HL-60 (cell line): ENCODE measurements at regions not wholly inside any gene's neighbourhood (a gene's known extent, or its start where the extent isn't known, plus 50 kb on each side); places are given as distances from the start of the nearest gene placed in this dataset.

ENCODE experiments used
- DNase-seq, 2 experiments: peaks; one replicate each; pipeline ENCODE4 v3.0.0-alpha.2; 2010 to 2020; ENCODE audit warnings: low read depth in 1 of 2, low spot score in 1 of 2
- H3K27ac ChIP-seq: fragments of 250-450 bp; sonication (Bioruptor Pico); replicated peaks from 2 replicates; pipeline ENCODE4 v1.5.1; 2020; ENCODE audit warnings: mild to moderate bottlenecking, moderate library complexity
- H3K27me3 ChIP-seq: fragments of 250-450 bp; sonication (Bioruptor Pico); 2 replicates; pipeline ENCODE4 v1.5.1; 2021; ENCODE audit warnings: mild to moderate bottlenecking, moderate library complexity; ENCODE audit not compliant: insufficient read depth, poor library complexity, severe bottlenecking
- H3K4me3 ChIP-seq: replicated peaks from 2 replicates; pipeline ENCODE4 v1.5.1; 2011; ENCODE audit warnings: mild to moderate bottlenecking, control low read depth, low read length; ENCODE audit not compliant: insufficient read depth
- CTCF ChIP-seq: IDR thresholded peaks from one replicate; pipeline ENCODE4 v1.5.1; 2011; ENCODE audit warnings: low read length, control low read depth, inconsistent platforms; ENCODE audit not compliant: insufficient read depth
- GABPA ChIP-seq: IDR thresholded peaks from 2 replicates; pipeline ENCODE4 v1.6.1; 2012; ENCODE audit warnings: low read depth
- POLR2AphosphoS5 ChIP-seq: IDR thresholded peaks from 2 replicates; pipeline ENCODE4 v1.6.1; 2012; ENCODE audit warnings: low read depth
- REST ChIP-seq: IDR thresholded peaks from 2 replicates; pipeline ENCODE4 v1.6.1; 2012; ENCODE audit warnings: low read depth; ENCODE audit not compliant: insufficient replicate concordance
- SPI1 ChIP-seq: IDR thresholded peaks from 2 replicates; pipeline ENCODE4 v1.6.1; 2012; ENCODE audit warnings: low read depth, mild to moderate bottlenecking, borderline replicate concordance

GRCh38 chr22:27127911-27128310 lies 470.5 kb downstream of the MIAT start:
- Histone ChIP-seq H3K27me3 (no peaks in the 10 kb centered on the region), H3K4me3 (no peak overlapping the region), H3K27ac (no peak overlapping the region)
- TF ChIP-seq CTCF: no peak
- TF ChIP-seq POLR2AphosphoS5: no peak
- no peak for DNase-seq

GRCh38 chr22:27128461-27129085 lies 471.2 kb downstream of the MIAT start:
- H3K27me3 ChIP-seq: no peaks in the 10 kb centered on the region
- no peak overlapping the region for H3K4me3 ChIP-seq
- no peak for DNase-seq
- TF ChIP-seq POLR2AphosphoS5 (no peak), SPI1 (peak; percentile 58; the same call in 1 of the 2 replicates)
- no peak overlapping the region for H3K27ac ChIP-seq

GRCh38 chr22:27129266-27129665 lies 471.9 kb downstream of the MIAT start:
- H3K4me3 ChIP-seq: no peak overlapping the region
- H3K27me3 ChIP-seq: no peaks in the 10 kb centered on the region
- TF ChIP-seq GABPA: no peak
- H3K27ac ChIP-seq: no peak overlapping the region
- peak in 1 of 2 experiments; percentile 33 for DNase-seq

- TF ChIP-seq GABPA (no peak), REST (no peak), SPI1 (no peak), CTCF (no peak), POLR2AphosphoS5 (no peak)
- Histone ChIP-seq H3K27me3 (no peaks in the 10 kb centered on the region), H3K27ac (no peak overlapping the region), H3K4me3 (no peak overlapping the region)
- DNase-seq: no peak
These were observed 473.5 kb downstream of the MIAT start for GRCh38 chr22:27130906-27131305.

GRCh38 chr22:27131346-27131745 lies 474.0 kb downstream of the MIAT start:
- DNase-seq: no peak
- no peak overlapping the region for H3K27ac ChIP-seq

More at GRCh38 chr22:27131346-27131745, 474.0 kb downstream of the MIAT start:
- H3K27me3 ChIP-seq: no peaks in the 10 kb centered on the region
- TF ChIP-seq REST: no peak
- no peak for TF ChIP-seq SPI1
- no peak for TF ChIP-seq GABPA
- TF ChIP-seq POLR2AphosphoS5: no peak
- no peak for TF ChIP-seq CTCF
- H3K4me3 ChIP-seq: no peak overlapping the region
